GM23248 (cell line): ENCODE measurements at regions not wholly inside any gene's neighbourhood (a gene's known extent, or its start where the extent isn't known, plus 50 kb on each side); places are given as distances from the start of the nearest gene placed in this dataset. TPM values are rescaled to one million over a fixed set of nuclear protein-coding genes. Genes with fewer than 3 reads are reported as not detected.

ENCODE experiments used
- small RNA-seq: library from RNA; depleted of rRNA; stranded (forward); fragments of <200 nt; gene quantifications from one replicate; pipeline ENCODE3, GENCODE V24; 2014; ENCODE audit warnings: low read depth, low replicate concordance

Small RNA genes in the stretch of these regions (small RNA-seq; reads per million reads assigned to genes)
- not detected for gene RN7SL484P
